GM12878 (cell line): ENCODE measurements at regions not wholly inside any gene's neighbourhood (a gene's known extent, or its start where the extent isn't known, plus 50 kb on each side); places are given as distances from the start of the nearest gene placed in this dataset.
"Not testable (repeated sequence)": the region's sequence is repeated elsewhere in the genome, so short reads cannot be mapped to it uniquely, and the experiment has no call there.

ENCODE experiments used
- EED ChIP-seq: sonication (generic); IDR thresholded peaks from 2 replicates; pipeline ENCODE4 v1.6.1; 2016; ENCODE audit warnings: antibody characterized with exemption, low read depth
- SP1 ChIP-seq: IDR thresholded peaks from one replicate; pipeline ENCODE4 v1.6.1; 2011; ENCODE audit warnings: low read depth, low read length
- TAF1 ChIP-seq: IDR thresholded peaks from 2 replicates; pipeline ENCODE4 v1.6.1; 2011; ENCODE audit warnings: mild to moderate bottlenecking, low read depth, low read length, borderline replicate concordance
- ZNF274 ChIP-seq: IDR thresholded peaks from one replicate; pipeline ENCODE4 v1.8.0; 2011; ENCODE audit not compliant: insufficient read length, insufficient read depth
- TF ChIP-seq, protein P1 (sequence below), 3 experiments: IDR thresholded peaks in 2 of 3; conservative IDR thresholded peaks in 1 of 3; 2 replicates each; pipeline ENCODE4 v1.5.1; 2011; ENCODE audit warnings: low read depth in 3 of 3, low read length in 3 of 3, mild to moderate bottlenecking in 3 of 3, control low read depth in 2 of 3, moderate library complexity in 2 of 3, inconsistent platforms in 1 of 3, mixed read lengths in 1 of 3; ENCODE audit not compliant: control insufficient read depth in 2 of 3, insufficient read depth in 1 of 3; ENCODE audit errors: extremely low read depth in 1 of 3

DNA sequence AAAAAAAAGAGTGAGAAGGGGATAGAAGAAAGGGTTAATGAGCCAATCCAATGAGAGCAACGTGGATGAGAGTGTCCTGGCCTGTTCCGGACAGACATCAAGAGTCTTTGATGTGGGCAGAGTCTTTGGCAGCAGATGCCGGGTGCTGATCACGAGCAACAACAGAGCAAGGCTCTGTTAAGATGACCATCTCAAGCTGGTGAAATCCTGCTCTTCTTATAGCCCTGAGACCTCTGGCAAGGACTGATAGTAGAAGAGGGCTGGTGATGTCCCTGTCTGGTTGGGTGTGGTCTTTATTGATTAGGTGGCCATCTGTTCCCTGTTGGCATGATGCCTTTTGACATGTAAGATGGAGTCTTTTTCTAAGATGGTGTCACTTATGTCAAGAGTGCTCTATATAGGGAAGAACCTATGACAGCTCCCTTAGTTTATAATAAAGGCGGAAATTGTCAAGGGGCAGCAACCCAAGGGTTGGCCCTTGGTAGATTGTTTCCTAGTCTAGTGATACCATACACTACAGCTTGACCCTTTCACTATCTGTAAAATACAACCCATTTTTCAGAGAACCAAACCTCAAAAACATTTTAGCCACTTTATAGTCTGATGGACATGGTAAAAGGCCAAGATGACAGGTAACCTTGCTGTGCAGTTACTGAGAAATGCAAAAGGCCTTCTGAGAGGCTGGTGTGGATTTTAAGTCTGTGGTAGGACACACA is 313.3 kb downstream of the BCL2L11 start:
- not testable (repeated sequence) for TF ChIP-seq SP1, ZNF274, EED, TAF1
- TF ChIP-seq, protein P1, sequence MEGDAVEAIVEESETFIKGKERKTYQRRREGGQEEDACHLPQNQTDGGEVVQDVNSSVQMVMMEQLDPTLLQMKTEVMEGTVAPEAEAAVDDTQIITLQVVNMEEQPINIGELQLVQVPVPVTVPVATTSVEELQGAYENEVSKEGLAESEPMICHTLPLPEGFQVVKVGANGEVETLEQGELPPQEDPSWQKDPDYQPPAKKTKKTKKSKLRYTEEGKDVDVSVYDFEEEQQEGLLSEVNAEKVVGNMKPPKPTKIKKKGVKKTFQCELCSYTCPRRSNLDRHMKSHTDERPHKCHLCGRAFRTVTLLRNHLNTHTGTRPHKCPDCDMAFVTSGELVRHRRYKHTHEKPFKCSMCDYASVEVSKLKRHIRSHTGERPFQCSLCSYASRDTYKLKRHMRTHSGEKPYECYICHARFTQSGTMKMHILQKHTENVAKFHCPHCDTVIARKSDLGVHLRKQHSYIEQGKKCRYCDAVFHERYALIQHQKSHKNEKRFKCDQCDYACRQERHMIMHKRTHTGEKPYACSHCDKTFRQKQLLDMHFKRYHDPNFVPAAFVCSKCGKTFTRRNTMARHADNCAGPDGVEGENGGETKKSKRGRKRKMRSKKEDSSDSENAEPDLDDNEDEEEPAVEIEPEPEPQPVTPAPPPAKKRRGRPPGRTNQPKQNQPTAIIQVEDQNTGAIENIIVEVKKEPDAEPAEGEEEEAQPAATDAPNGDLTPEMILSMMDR (IDR thresholded peaks at IDR 0.05 in 2 of 3, conservative IDR thresholded peaks at IDR 0.05 in 1 of 3; ENCODE audit: control insufficient read depth in 2 of 3, extremely low read depth in 1 of 3, insufficient read depth in 1 of 3, low read depth in 3 of 3, low read length in 3 of 3), result not testable (repeated sequence)
